Stromal cell of bone marrow (primary cell): ENCODE measurements at regions not wholly inside any gene's neighbourhood (a gene's known extent, or its start where the extent isn't known, plus 50 kb on each side); places are given as distances from the start of the nearest gene placed in this dataset.

Experiments
- DNase-seq: peaks from one replicate; pipeline ENCODE4 v3.0.0-alpha.2; 2012; ENCODE audit warnings: low read depth

DNA sequence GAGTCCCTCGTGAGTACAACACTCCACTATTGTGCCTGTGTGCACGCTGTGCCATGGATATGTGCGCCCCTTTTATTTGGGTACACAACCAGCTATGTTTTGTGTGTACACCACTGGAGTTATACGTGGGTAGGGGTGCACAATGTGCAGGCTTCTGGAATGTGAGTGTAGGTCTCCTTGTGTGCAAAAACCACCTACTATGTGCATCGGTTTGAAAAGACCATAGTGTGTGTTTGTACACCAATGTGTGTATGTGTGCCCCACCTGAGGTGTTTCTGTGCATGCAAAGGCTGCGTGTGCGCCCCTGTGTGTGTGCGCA is 86.4 kb upstream of the ALDH1L1 start:
- no peak for DNase-seq

DNA sequence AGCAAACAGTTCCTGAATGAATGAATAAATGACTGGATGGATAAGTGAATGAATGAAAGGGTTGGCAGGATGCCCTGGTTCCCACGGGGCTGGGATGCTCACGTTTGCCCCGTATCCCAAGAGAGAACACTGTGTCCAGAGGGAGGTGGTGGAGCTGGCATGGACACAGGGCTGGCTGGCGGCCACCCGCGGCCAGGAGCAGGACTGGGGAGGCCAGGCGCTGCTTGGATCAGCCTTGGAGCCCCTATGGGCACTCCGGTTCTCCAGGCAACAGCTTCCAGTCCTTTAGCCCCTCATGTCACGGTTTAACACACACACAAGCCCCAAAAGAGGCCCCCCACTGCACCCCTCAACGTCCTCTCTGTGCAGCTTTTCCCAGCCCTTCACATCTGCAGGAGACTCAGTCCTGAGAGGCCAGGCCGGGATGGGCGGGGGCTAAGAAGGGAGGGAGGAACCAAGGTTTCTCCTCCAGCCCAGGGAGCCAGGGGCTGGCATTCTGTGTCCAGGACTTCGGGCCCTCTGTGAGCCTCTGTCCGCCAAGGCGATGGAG is 86.0 kb upstream of the ALDH1L1 start:
- DNase-seq = no peak

DNA sequence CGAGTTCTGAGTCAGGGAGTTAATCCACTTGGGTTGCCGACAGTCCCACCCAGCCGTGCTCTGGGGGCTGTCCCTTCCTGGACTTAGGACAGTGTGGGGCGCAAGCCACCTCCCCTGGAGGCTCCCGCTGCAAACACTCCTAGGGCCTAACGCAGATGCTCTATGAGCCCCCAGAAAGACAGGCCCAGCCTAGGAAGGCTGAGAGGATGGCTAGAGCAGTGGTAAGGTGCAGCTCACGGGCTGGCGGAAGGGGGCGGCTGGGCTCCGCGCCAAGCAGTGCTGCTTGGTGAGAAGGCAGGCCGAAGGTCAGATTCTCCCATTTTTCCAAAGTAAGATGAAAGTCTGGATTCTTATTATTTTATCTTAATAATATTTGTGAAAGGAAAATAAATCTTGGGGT is 84.6 kb upstream of the ALDH1L1 start:
- no peak for DNase-seq

DNA sequence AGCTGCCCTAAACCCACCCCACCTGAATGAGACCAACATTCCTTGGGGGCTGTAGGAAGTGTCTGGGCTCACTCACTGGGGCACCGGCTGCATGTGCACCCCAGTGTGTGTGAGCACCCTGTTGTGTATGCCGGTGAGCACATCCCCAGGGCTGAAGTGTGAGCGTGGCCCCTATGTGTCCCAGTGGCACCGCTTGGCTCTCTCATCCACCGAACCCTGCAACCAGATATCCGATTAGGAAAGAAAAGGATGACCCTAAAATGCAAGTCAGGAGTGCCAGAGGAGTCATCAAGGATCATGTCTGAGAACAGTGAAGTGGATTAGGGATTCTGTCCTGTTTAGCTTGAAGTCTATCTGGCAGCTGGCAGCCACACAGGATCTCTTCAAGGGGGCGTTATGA is 84.0 kb upstream of the ALDH1L1 start:
- DNase-seq = no peak

DNA sequence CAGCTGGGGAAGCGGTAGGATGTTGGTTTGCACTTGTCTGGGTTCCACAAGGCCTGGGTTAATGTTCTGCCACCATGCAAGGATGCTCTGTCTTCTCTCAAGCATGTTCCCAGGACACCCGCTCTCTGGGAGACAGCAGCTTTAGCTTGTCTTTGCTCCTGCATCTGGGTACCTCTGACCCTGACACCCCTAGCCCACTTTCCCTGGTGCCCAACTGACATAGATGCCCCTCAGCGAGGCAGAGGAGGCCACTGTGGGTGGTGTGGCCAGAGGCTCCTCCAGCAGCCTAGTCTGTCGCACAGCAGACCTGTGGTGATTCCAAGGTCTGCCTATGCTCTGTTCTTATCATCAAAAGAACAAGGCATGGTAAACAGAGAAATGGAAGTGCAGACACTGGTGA is 83.6 kb upstream of the ALDH1L1 start:
- no peak for DNase-seq

DNA sequence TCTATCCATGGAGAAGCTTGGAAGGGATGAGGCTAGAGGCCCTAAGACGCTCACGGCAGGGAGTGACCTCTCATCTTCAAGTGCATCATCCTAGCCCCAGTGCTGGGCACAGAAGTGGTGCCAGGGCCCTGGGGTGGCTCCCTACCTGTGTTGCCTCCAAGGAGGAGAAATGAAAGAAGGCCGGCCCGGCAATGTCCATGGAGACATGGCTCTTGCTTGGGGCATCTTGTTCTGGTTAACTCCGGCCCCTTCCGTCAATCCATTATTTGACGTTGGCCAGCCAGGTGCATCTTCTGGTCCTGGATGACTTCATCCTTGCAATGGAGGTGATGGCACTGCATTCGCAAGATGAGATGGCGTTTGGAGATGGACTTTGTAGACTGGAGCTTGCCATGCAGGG is 83.2 kb upstream of the ALDH1L1 start:
- no peak for DNase-seq

DNA sequence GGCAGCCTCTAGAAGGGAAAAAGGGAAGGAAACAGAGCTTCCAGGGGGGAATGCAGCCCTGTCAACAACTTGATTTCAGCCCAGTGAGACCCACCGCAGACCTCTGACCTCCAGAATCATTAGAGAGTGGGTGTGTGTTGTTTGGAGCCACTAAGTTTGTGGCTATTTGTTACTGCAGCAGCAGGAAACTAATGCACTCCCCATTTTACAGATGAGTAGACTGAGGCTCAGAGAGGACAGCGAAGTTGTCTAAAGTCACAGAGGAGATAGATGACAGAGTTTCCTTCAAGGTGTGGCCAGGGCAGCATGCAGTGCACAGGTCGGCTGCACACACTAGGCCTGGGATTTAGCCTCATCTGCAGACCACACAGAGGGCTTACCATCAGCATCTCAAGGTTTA is 81.8 kb upstream of the ALDH1L1 start:
- no peak for DNase-seq

DNA sequence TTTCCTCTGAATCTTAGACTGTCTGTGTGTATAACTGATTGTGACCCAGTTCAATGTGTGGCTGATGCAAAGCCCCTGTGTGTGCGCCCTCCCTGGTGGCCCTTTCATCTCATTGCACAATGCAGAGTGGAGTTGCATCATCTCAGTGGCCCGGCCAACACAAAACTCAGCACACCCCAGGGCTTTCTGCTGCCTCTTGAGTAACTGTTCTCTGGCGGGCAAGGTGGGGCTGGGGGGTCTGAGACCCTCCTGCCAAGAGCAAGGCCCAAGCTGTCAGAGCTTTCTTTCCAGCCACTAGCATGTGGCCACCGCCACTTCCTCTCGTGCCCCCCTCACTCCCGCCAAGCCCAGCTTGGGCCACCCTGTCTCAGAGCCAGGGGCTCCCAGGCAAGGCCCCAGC is 80.7 kb upstream of the ALDH1L1 start:
- peak; percentile 40 for DNase-seq

DNA sequence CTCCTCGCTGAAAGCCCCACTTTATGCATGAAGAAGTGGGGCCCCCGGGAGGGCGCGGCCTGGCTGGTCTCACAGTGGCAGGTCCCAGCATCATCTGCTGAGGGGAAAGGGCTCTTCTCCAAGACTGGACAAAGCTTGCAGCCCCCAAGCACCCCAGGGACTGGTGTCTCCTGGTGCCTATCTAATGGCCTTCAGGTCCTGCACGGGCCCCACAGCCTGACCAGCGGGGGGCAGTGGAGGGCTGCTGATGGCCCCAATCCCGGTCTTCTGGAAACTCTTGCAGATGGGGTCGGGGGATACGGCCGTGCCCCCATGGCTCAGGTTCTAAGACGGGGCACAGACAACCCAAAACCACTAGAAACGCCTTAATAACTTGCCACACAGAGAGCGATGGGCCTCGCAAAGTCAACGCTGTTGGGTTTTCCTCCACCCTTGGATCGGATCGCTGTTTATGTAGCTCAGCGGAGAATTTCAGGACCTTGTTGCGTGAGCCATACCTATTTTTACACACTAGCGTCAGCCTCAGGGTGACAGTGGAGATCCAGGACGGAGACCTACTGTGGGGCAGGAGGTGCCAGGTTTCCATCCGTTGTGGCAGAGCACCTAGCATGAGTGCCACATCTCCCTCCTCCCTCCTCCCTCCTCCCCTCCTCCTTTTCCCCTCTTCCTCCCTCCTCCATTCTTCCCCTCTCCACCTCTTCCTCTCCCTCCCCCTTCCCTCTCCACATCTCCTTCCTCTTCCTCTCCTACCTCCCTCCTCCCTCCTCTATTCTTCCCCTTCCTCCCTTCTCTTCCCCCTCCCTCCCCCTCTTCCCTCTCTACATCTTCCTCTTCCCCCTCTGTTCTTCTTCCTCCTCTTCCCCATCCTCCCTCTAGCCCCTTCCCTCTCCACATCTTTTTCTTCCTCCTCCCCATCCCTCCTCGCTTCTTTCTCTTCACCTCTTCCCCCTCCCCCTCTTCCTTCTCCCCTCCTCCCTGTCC is 79.3 kb upstream of the ALDH1L1 start:
- DNase-seq = no peak

DNA sequence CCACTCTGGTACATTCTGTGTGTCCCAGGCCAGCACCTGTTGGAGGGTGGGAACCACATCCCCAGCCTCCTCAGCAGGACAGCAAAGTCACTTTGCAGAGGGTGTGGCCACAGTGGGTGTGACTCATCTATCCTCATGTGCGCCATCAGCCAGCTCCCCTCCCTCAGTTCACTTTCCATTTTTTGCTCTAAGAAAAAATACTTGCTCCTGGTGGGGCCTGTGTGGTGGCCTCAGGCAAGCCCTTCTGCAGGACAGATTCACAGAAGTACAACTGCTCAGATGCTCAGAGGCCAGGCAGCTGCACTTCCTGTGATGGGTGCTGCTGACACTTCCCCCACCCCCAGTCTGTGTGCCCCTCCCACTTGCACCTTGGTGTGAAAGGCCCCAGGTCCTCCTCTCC is 78.3 kb upstream of the ALDH1L1 start:
- DNase-seq = no peak

DNA sequence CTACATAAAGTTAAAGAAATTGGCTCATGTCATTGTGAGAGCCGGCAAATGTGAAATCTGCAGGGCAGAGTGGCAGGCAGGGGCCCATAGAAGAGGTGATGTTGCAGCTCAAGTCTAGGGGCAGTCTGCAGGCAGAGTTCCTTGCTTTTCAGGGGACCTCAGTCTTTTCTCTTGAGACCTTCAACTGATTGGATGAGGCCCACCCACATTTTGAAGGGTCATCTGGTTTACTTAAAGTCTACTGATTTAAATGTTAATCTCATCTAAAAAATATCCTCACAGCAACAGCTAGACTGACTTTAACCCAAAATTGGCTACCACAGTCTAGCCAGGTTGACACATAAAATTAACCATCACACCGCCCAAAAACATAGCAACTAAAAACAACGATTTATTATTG is 77.6 kb upstream of the ALDH1L1 start:
- DNase-seq = no peak

DNA sequence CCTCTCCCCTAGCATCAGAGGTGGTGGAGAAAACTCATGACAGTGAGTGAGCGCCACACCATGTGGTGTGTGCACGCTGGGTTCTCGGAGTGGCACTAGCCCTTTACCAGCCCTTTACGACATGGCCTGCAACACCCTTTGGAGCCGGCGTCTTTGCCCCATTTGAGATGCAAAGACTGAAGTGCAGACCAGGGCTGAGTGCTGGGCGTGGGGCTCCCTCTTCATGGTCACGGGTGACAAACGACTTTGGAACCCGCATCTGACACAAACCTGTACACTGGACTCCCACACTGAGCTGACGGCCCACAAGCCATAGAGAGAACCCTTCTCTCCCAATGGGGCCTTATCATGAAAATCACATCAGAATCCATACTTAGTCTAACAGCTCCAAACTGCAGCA is 76.8 kb upstream of the ALDH1L1 start:
- no peak for DNase-seq

DNA sequence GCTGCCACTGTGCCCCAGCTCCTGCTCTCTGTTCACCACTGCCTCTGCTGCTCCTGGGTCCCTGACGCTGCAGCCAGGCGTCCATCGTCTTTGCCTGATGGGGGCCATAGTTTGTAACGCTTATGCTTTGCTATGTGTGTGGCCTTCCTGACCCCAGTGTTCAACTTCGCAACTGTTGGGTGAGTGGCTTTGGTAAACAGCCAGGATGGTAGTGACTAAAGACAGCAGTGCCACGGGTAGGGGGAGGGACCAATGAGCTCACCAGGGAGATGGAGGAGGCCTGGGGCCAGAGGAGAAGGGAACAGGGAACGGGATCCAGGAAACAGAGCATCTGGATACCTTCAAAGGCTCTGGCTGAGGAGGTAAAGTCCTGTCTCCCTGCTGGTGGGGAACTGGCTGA is 75.9 kb upstream of the ALDH1L1 start:
- DNase-seq = no peak

DNA sequence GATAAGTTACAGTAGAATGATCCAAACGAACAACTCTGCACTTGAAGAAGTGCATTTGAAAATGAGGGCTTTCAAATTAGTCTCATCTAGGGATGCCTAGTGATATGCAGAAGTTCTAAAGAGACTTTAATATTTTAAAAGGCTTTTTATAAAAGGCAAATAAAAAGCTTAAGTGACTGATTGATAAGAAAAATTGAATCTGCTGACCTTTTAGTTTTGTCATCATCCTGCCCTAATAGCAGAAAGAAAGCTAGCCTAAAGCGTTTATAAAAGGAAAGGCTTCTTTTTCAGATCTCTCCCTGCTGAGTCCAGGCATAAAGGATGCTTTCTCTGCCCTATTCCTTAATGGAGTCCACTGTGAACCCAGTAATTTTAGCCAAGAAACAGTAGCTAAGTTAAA is 72.7 kb upstream of the ALDH1L1 start:
- no peak for DNase-seq

DNA sequence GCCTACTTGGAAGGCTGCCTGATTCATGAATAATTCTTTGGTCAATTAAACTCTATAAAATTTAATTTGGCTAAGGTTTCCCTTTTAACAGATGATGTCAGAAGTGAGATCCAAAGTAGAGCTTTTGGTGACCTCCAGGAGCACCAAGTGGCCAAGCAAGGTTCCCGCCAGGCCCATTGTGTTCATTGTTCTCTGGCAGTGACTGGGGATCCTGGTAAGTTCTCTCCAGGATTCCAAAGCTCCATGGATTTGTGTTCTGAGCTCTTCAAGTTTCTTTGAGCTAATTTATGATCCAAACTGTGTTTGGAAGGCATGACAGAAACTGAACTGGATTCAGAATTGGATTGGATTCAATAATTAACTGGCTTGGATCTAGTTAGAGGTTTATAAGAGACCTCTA is 72.0 kb upstream of the ALDH1L1 start:
- DNase-seq = no peak

DNA sequence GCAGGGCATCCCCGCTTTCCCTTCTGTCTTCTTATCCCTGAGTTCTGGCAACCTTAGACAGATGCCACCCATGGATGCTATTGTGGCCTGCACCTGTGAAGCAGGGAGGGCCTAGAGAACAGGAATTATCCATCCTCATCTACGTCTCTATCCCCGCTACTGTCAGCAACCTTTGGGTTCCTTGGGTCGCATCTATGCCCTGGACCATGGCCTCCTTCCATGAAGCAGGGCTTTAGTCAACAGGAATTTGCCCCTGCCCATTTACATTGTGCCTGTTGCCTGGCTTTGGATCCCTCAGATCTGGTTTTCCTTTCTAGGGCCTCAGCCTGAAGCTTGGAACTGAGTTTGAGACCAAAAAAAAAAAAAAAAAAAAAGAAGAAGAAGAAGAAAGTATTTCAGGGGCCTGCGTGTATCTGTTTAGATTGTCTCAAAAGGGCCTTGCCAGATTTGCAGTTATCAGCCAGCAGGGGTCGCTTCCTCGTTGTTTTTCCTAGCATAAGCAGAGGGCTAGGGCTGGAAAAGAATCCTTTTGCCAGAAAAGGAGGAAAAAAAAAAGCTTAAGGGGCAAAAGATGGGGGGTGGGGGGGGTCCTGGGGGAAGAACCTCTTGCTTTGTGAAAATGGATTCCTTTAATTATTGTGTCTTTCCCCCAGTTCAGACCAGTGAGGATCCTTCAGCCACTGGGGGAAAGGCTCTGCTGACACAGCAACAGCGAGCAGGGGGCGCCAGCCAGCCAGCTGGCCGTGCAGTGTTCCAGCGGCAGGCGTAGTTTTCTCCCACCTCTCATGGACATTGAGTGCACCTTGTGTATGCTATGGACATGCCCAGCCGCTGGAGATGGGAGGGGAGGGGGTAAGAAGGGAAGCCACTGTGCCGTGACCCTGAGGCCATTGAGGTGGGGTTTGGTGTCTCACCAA is 65.7 kb upstream of the ALDH1L1 start:
- DNase-seq = peak; percentile 42
